ENCODE measurements at regions not wholly inside any gene's neighbourhood (a gene's known extent, or its start where the extent isn't known, plus 50 kb on each side); places are given as distances from the start of the nearest gene placed in this dataset.
"Not testable (repeated sequence)": the region's sequence is repeated elsewhere in the genome, so short reads cannot be mapped to it uniquely, and the experiment has no call there.

GRCh38 chr15:81830520-81830919, 215.3 kb downstream of the MEX3B start:
- Histone ChIP-seq H3K9me3 (ENCODE audit: control extremely low read depth in 1 of 5, control insufficient read depth in 4 of 5, insufficient read depth in 2 of 5, low read depth in 1 of 5, low read length in 4 of 5) (peaks cover 0 to 4% (median 0%) of the 10 kb centered on the region in 5 experiments), H3K4me3 (ENCODE audit: control insufficient read depth in 1 of 7, extremely low read depth in 1 of 7, insufficient read depth in 4 of 7, low read depth in 2 of 7, low read length in 6 of 7) (no peak overlapping the region), H3K4me1 (ENCODE audit: control extremely low read depth in 1 of 4, control insufficient read depth in 4 of 4, insufficient read depth in 4 of 4, low read length in 3 of 4) (no peaks in the 10 kb centered on the region), H3K27me3 (replicated peaks in 2 of 5; ENCODE audit: control insufficient read depth in 4 of 5, insufficient read depth in 5 of 5, low read length in 4 of 5) (no peaks in the 10 kb centered on the region), H3K27ac (ENCODE audit: insufficient read depth in 1 of 2, low read depth in 1 of 2, low read length in 2 of 2, poor library complexity in 1 of 2, severe bottlenecking in 2 of 2) (no peak overlapping the region), H3K36me3 (ENCODE audit: control insufficient read depth in 4 of 4, insufficient read depth in 4 of 4, low read length in 3 of 4) (no peaks in the 10 kb centered on the region)
- CTCF ChIA-PET = interaction anchor here (0.6 kb wide), 1 partner anchor 1127 kb away, joined by 3 read pairs; no protein-coding TSS in a partner anchor
- no CpG with 5 or more reads among the region's 1 CpG for WGBS (ENCODE audit: insufficient coverage)
- DNase-seq = no peak
- POLR2A ChIA-PET = no interaction called here

GRCh38 chr15:81829918-81830317, 215.9 kb downstream of the MEX3B start:
- Histone ChIP-seq H3K9me3 (ENCODE audit: control extremely low read depth in 1 of 5, control insufficient read depth in 4 of 5, insufficient read depth in 2 of 5, low read depth in 1 of 5, low read length in 4 of 5) (peaks cover 0 to 4% (median 0%) of the 10 kb centered on the region in 5 experiments), H3K27me3 (replicated peaks in 2 of 5; ENCODE audit: control insufficient read depth in 4 of 5, insufficient read depth in 5 of 5, low read length in 4 of 5) (no peaks in the 10 kb centered on the region), H3K4me3 (ENCODE audit: control insufficient read depth in 1 of 7, extremely low read depth in 1 of 7, insufficient read depth in 4 of 7, low read depth in 2 of 7, low read length in 6 of 7) (no peak overlapping the region), H3K27ac (ENCODE audit: insufficient read depth in 1 of 2, low read depth in 1 of 2, low read length in 2 of 2, poor library complexity in 1 of 2, severe bottlenecking in 2 of 2) (no peak overlapping the region), H3K36me3 (ENCODE audit: control insufficient read depth in 4 of 4, insufficient read depth in 4 of 4, low read length in 3 of 4) (no peaks in the 10 kb centered on the region), H3K4me1 (ENCODE audit: control extremely low read depth in 1 of 4, control insufficient read depth in 4 of 4, insufficient read depth in 4 of 4, low read length in 3 of 4) (no peaks in the 10 kb centered on the region)
- CTCF ChIA-PET = no interaction called here
- WGBS (ENCODE audit: insufficient coverage) = 96% methylated on average over 4 of the region's 4 CpGs
- POLR2A ChIA-PET = no interaction called here
- no peak for DNase-seq

GRCh38 chr15:81828135-81828534, 217.7 kb downstream of the MEX3B start:
- POLR2A ChIA-PET = no interaction called here
- H3K9me3 ChIP-seq (ENCODE audit: control extremely low read depth in 1 of 5, control insufficient read depth in 4 of 5, insufficient read depth in 2 of 5, low read depth in 1 of 5, low read length in 4 of 5) = peaks cover 0 to 4% (median 0%) of the 10 kb centered on the region in 5 experiments
- H3K4me3 ChIP-seq (ENCODE audit: control insufficient read depth in 1 of 7, extremely low read depth in 1 of 7, insufficient read depth in 4 of 7, low read depth in 2 of 7, low read length in 6 of 7) = no peak overlapping the region
- no peaks in the 10 kb centered on the region for H3K27me3 ChIP-seq (replicated peaks in 2 of 5; ENCODE audit: control insufficient read depth in 4 of 5, insufficient read depth in 5 of 5, low read length in 4 of 5)
- DNase-seq = no peak
- no peaks in the 10 kb centered on the region for H3K36me3 ChIP-seq (ENCODE audit: control insufficient read depth in 4 of 4, insufficient read depth in 4 of 4, low read length in 3 of 4)
- no peak overlapping the region for H3K27ac ChIP-seq (ENCODE audit: insufficient read depth in 1 of 2, low read depth in 1 of 2, low read length in 2 of 2, poor library complexity in 1 of 2, severe bottlenecking in 2 of 2)
- H3K4me1 ChIP-seq (ENCODE audit: control extremely low read depth in 1 of 4, control insufficient read depth in 4 of 4, insufficient read depth in 4 of 4, low read length in 3 of 4) = no peaks in the 10 kb centered on the region
- CTCF ChIA-PET = no interaction called here

- no peak overlapping the region for H3K27ac ChIP-seq (ENCODE audit: insufficient read depth in 1 of 2, low read depth in 1 of 2, low read length in 2 of 2, poor library complexity in 1 of 2, severe bottlenecking in 2 of 2)
- H3K36me3 ChIP-seq (ENCODE audit: control insufficient read depth in 4 of 4, insufficient read depth in 4 of 4, low read length in 3 of 4) = no peaks in the 10 kb centered on the region
- no peak overlapping the region for H3K4me3 ChIP-seq (ENCODE audit: control insufficient read depth in 1 of 7, extremely low read depth in 1 of 7, insufficient read depth in 4 of 7, low read depth in 2 of 7, low read length in 6 of 7)
- ChIA-PET CTCF (no interaction called here), POLR2A (no interaction called here)
- H3K9me3 ChIP-seq (ENCODE audit: control extremely low read depth in 1 of 5, control insufficient read depth in 4 of 5, insufficient read depth in 2 of 5, low read depth in 1 of 5, low read length in 4 of 5) = no peaks in the 10 kb centered on the region
- no CpG with 5 or more reads among the region's 2 CpGs for WGBS (ENCODE audit: insufficient coverage)
- H3K27me3 ChIP-seq (replicated peaks in 2 of 5; ENCODE audit: control insufficient read depth in 4 of 5, insufficient read depth in 5 of 5, low read length in 4 of 5) = no peaks in the 10 kb centered on the region
- DNase-seq = no peak
- no peaks in the 10 kb centered on the region for H3K4me1 ChIP-seq (ENCODE audit: control extremely low read depth in 1 of 4, control insufficient read depth in 4 of 4, insufficient read depth in 4 of 4, low read length in 3 of 4)
These were observed 220.7 kb downstream of the MEX3B start for GRCh38 chr15:81825136-81825535.

GRCh38 chr15:81822587-81822986, 223.2 kb downstream of the MEX3B start:
- H3K4me3 ChIP-seq (ENCODE audit: control insufficient read depth in 1 of 7, extremely low read depth in 1 of 7, insufficient read depth in 4 of 7, low read depth in 2 of 7, low read length in 6 of 7); H3K27me3 ChIP-seq (replicated peaks in 2 of 5; ENCODE audit: control insufficient read depth in 4 of 5, insufficient read depth in 5 of 5, low read length in 4 of 5); DNase-seq; H3K9me3 ChIP-seq (ENCODE audit: control extremely low read depth in 1 of 5, control insufficient read depth in 4 of 5, insufficient read depth in 2 of 5, low read depth in 1 of 5, low read length in 4 of 5); POLR2A ChIA-PET; H3K27ac ChIP-seq (ENCODE audit: insufficient read depth in 1 of 2, low read depth in 1 of 2, low read length in 2 of 2, poor library complexity in 1 of 2, severe bottlenecking in 2 of 2); H3K36me3 ChIP-seq (ENCODE audit: control insufficient read depth in 4 of 4, insufficient read depth in 4 of 4, low read length in 3 of 4); H3K4me1 ChIP-seq (ENCODE audit: control extremely low read depth in 1 of 4, control insufficient read depth in 4 of 4, insufficient read depth in 4 of 4, low read length in 3 of 4); CTCF ChIA-PET: not testable (repeated sequence)
- WGBS (ENCODE audit: insufficient coverage) = no CpG with 5 or more reads among the region's 1 CpG

- Histone ChIP-seq H3K4me3 (ENCODE audit: control insufficient read depth in 1 of 7, extremely low read depth in 1 of 7, insufficient read depth in 4 of 7, low read depth in 2 of 7, low read length in 6 of 7) (no peak overlapping the region), H3K9me3 (ENCODE audit: control extremely low read depth in 1 of 5, control insufficient read depth in 4 of 5, insufficient read depth in 2 of 5, low read depth in 1 of 5, low read length in 4 of 5) (no peaks in the 10 kb centered on the region), H3K27me3 (replicated peaks in 2 of 5; ENCODE audit: control insufficient read depth in 4 of 5, insufficient read depth in 5 of 5, low read length in 4 of 5) (no peaks in the 10 kb centered on the region), H3K27ac (ENCODE audit: insufficient read depth in 1 of 2, low read depth in 1 of 2, low read length in 2 of 2, poor library complexity in 1 of 2, severe bottlenecking in 2 of 2) (no peak overlapping the region), H3K4me1 (ENCODE audit: control extremely low read depth in 1 of 4, control insufficient read depth in 4 of 4, insufficient read depth in 4 of 4, low read length in 3 of 4) (peaks cover 0 to 4% (median 0%) of the 10 kb centered on the region in 4 experiments), H3K36me3 (ENCODE audit: control insufficient read depth in 4 of 4, insufficient read depth in 4 of 4, low read length in 3 of 4) (no peaks in the 10 kb centered on the region)
- WGBS (ENCODE audit: insufficient coverage) = 80% methylated on average over 5 of the region's 5 CpGs
- ChIA-PET CTCF (interaction anchor here (1.0 to 1.5 kb wide), 3 partner anchors 11 to 378 kb away, joined by 3 to 8 read pairs (median 4); no protein-coding TSS in a partner anchor), POLR2A (no interaction called here)
- no peak for DNase-seq
These were observed 225.7 kb downstream of the MEX3B start for GRCh38 chr15:81819924-81820635.

GRCh38 chr15:81814882-81815455, 230.8 kb downstream of the MEX3B start:
- no peaks in the 10 kb centered on the region for H3K27me3 ChIP-seq (replicated peaks in 2 of 5; ENCODE audit: control insufficient read depth in 4 of 5, insufficient read depth in 5 of 5, low read length in 4 of 5)
- no peaks in the 10 kb centered on the region for H3K9me3 ChIP-seq (ENCODE audit: control extremely low read depth in 1 of 5, control insufficient read depth in 4 of 5, insufficient read depth in 2 of 5, low read depth in 1 of 5, low read length in 4 of 5)
- POLR2A ChIA-PET = no interaction called here
- no peak for DNase-seq
- no peak overlapping the region for H3K4me3 ChIP-seq (ENCODE audit: control insufficient read depth in 1 of 7, extremely low read depth in 1 of 7, insufficient read depth in 4 of 7, low read depth in 2 of 7, low read length in 6 of 7)
- CTCF ChIA-PET = no interaction called here
- no peak overlapping the region for H3K27ac ChIP-seq (ENCODE audit: insufficient read depth in 1 of 2, low read depth in 1 of 2, low read length in 2 of 2, poor library complexity in 1 of 2, severe bottlenecking in 2 of 2)
- peaks cover 0 to 4% (median 0%) of the 10 kb centered on the region in 4 experiments for H3K4me1 ChIP-seq (ENCODE audit: control extremely low read depth in 1 of 4, control insufficient read depth in 4 of 4, insufficient read depth in 4 of 4, low read length in 3 of 4)
- WGBS (ENCODE audit: insufficient coverage) = 91% methylated on average over 5 of the region's 7 CpGs
- H3K36me3 ChIP-seq (ENCODE audit: control insufficient read depth in 4 of 4, insufficient read depth in 4 of 4, low read length in 3 of 4) = no peaks in the 10 kb centered on the region

All from common myeloid progenitor, CD34-positive (primary cell).